ENCODE measurements at regions not wholly inside any gene's neighbourhood (a gene's known extent, or its start where the extent isn't known, plus 50 kb on each side); places are given as distances from the start of the nearest gene placed in this dataset.
"Not testable (repeated sequence)": the region's sequence is repeated elsewhere in the genome, so short reads cannot be mapped to it uniquely, and the experiment has no call there.

- H3K4me3 ChIP-seq (ENCODE audit: low read depth, low read length) = no peak overlapping the region
- no peak for TF ChIP-seq CTCF (IDR thresholded peaks at IDR 0.05; ENCODE audit: insufficient read depth, low read depth, low read length, missing control alignments)
Observed at GRCh38 chr2:198279026-198279425, 474.6 kb downstream of the PLCL1 start.

DNA sequence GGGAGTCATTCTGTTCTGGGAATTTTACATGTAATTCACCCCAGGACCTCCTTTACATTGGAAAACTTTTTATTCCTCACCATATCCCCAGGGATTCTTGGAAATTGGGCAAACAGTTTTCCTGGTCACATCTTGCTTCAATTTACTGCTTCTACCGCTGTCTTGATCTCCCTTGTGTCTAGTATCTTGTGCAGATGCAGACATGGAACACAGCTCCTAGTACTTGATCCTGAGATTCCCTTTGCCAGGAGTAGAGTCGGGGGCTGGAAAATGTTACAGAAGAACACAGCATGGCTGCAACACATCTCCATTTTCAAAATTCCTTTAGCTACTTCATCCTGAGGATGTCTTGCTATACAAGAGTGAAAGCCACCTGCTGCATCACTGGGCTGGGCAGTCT lies 472.8 kb downstream of the PLCL1 start:
- TF ChIP-seq CTCF (IDR thresholded peaks at IDR 0.05; ENCODE audit: insufficient read depth, low read depth, low read length, missing control alignments) = no peak
- no peak overlapping the region for H3K4me3 ChIP-seq (ENCODE audit: low read depth, low read length)
- no peak for DNase-seq (ENCODE audit: low read depth)

More at GRCh38 chr2:198279026-198279425, 474.6 kb downstream of the PLCL1 start:
- DNase-seq (ENCODE audit: low read depth) = no peak

GRCh38 chr2:198273660-198274059 lies 469.3 kb downstream of the PLCL1 start:
- no peak for DNase-seq (ENCODE audit: low read depth)
- H3K4me3 ChIP-seq (ENCODE audit: low read depth, low read length) = no peak overlapping the region
- no peak for TF ChIP-seq CTCF (IDR thresholded peaks at IDR 0.05; ENCODE audit: insufficient read depth, low read depth, low read length, missing control alignments)

DNA sequence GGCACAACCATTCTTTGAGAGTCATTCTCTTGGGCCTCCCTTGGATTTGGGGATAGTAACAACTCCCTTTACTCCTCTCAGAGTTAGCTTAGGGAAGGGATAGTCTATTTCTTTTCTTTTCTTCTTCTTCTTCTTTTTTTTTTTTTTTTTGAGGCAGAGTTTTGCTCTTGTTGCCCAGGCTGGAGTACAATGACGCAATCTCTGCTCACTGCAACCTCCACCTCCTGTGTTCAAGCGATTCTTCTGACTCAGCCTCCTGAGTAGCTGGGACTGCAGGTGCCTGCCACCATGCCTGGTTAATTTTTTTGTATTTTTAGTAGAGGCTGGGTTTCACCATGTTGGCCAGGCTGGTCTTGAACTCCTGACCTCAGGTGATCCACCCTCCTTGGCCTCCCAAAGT lies 465.8 kb downstream of the PLCL1 start:
- not testable (repeated sequence) for H3K4me3 ChIP-seq (ENCODE audit: low read depth, low read length); DNase-seq (ENCODE audit: low read depth)

- H3K4me3 ChIP-seq (ENCODE audit: low read depth, low read length) = no peak overlapping the region
- DNase-seq (ENCODE audit: low read depth) = no peak
- no peak for TF ChIP-seq CTCF (IDR thresholded peaks at IDR 0.05; ENCODE audit: insufficient read depth, low read depth, low read length, missing control alignments)
Observed at GRCh38 chr2:198268519-198268918, 464.1 kb downstream of the PLCL1 start.

DNA sequence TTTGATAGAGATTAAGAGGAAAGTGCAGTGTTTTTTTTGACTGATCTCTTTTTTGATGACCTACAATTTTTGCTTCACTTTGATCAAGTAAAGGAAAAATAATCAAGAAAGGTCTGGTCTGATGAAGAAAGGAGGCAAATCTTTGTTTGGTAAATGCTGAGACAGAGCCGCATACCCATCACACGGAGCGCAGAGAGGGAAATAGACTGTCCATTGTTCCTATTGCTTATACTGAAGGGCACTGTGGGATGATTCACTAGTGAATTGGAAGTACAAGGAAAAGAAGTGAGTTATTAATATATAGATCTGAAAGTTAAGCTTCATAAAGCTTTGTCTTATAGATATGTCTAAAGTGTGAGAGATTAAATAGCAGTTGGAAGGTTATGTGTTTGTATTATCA lies 455.1 kb downstream of the PLCL1 start:
- no peak for TF ChIP-seq CTCF (IDR thresholded peaks at IDR 0.05; ENCODE audit: insufficient read depth, low read depth, low read length, missing control alignments)
- H3K4me3 ChIP-seq (ENCODE audit: low read depth, low read length) = no peak overlapping the region
- DNase-seq (ENCODE audit: low read depth) = no peak

GRCh38 chr2:198254536-198255090 lies 450.2 kb downstream of the PLCL1 start:
- DNase-seq (ENCODE audit: low read depth) = no peak
- no peak overlapping the region for H3K4me3 ChIP-seq (ENCODE audit: low read depth, low read length)
- no peak for TF ChIP-seq CTCF (IDR thresholded peaks at IDR 0.05; ENCODE audit: insufficient read depth, low read depth, low read length, missing control alignments)

Data from GM12865 (cell line).